ENCODE measurements at regions not wholly inside any gene's neighbourhood (a gene's known extent, or its start where the extent isn't known, plus 50 kb on each side); places are given as distances from the start of the nearest gene placed in this dataset.

DNA sequence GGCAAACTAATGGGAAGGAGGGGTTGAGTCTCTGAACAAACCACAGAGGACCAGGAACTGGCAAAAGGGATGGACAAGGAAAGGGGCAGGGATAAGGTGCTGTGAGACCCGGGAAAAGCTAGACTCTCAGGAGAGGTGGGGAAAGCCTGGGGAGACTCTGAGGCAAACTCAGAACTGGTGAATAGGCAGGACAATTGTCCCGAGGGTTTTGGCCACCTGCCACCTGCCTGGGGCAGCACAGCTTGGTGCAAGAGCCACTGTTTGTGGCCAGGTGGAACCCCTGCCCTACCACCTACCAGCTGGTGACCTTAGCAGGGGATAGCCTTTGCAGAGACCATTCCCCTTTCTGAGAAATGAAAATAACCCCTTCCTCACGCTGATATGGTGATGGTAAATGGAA, 129.4 kb upstream of the ASB18 start:
- H3K9ac ChIP-seq (ENCODE audit: low read length) = no peak overlapping the region
- no peaks in the 10 kb centered on the region for H3K9me2 ChIP-seq (ENCODE audit: insufficient read depth)
- no peak overlapping the region for H3K4me2 ChIP-seq (ENCODE audit: low read length)
- no peaks in the 10 kb centered on the region for H3K27me3 ChIP-seq (ENCODE audit: insufficient read depth, low read length)
- BruUV-seq (replicated peaks) = no TSS peak
- POLR2A ChIA-PET = no interaction called here
- RAD21 ChIA-PET (ENCODE audit: low non-redundant PET in 1 of 2, low total read pairs in 2 of 2, uncharacterized antibody in 2 of 2, unreplicated experiment in 2 of 2) = no interaction called here
- intact Hi-C loops (cut with micrococcal nuclease) = no loop called here
- no peak overlapping the region for H3K27ac ChIP-seq (ENCODE audit: low read depth, low read length)
- H3K79me2 ChIP-seq (ENCODE audit: insufficient read depth, low read length) = no peaks in the 10 kb centered on the region
- no peaks in the 10 kb centered on the region for H3K36me3 ChIP-seq (ENCODE audit: control insufficient read depth in 1 of 2, insufficient read depth in 2 of 2, low read length in 2 of 2)
- ATAC-seq = no peak
- H3K9me3 ChIP-seq (ENCODE audit: control insufficient read depth in 1 of 2, insufficient read depth in 1 of 2, low read depth in 1 of 2, low read length in 2 of 2) = no peaks in the 10 kb centered on the region
- CTCF ChIA-PET = no interaction called here
- no peak overlapping the region for H3K4me3 ChIP-seq (replicated peaks in 1 of 2; ENCODE audit: low read depth in 1 of 2, low read length in 2 of 2)
- no peak for DNase-seq (ENCODE audit: low read depth, low spot score)
- H2AFZ ChIP-seq (ENCODE audit: low read depth, low read length, poor library complexity, severe bottlenecking) = no peak overlapping the region
- no peaks in the 10 kb centered on the region for H3K4me1 ChIP-seq (ENCODE audit: control insufficient read depth in 1 of 2, insufficient read depth in 2 of 2, low read length in 2 of 2)
- TF ChIP-seq RAD21 (IDR thresholded peaks at IDR 0.05; ENCODE audit: low read depth) (no peak), FOSL1 (IDR thresholded peaks at IDR 0.05; ENCODE audit: low read depth) (no peak), CTCF (IDR thresholded peaks at IDR 0.05 in 2 of 3, conservative IDR thresholded peaks at IDR 0.05 in 1 of 3; ENCODE audit: borderline replicate concordance in 1 of 3, insufficient read depth in 1 of 3, low read depth in 2 of 3, low read length in 2 of 3) (no peak), POLR2AphosphoS5 (IDR thresholded peaks at IDR 0.05; ENCODE audit: low read depth, low read length) (no peak), CEBPB (IDR thresholded peaks at IDR 0.05; ENCODE audit: low read depth) (no peak), CBX3 (IDR thresholded peaks at IDR 0.05; ENCODE audit: low read depth) (no peak), ZFX (IDR thresholded peaks at IDR 0.05) (no peak), EZH2 (IDR thresholded peaks at IDR 0.05) (no peak), EZH2phosphoT487 (IDR thresholded peaks at IDR 0.05; ENCODE audit: borderline replicate concordance) (no peak), POLR2A (IDR thresholded peaks at IDR 0.05; ENCODE audit: borderline replicate concordance, extremely low read depth, insufficient read depth, insufficient read length) (no peak), SP1 (IDR thresholded peaks at IDR 0.05; ENCODE audit: low read depth) (no peak), ZNF274 (IDR thresholded peaks at IDR 0.05; ENCODE audit: low read depth, low read length) (no peak), SIN3A (IDR thresholded peaks at IDR 0.05; ENCODE audit: low read depth) (no peak), SRF (IDR thresholded peaks at IDR 0.05; ENCODE audit: low read depth) (no peak), JUND (IDR thresholded peaks at IDR 0.05) (no peak)
- TF ChIP-seq, protein P1, sequence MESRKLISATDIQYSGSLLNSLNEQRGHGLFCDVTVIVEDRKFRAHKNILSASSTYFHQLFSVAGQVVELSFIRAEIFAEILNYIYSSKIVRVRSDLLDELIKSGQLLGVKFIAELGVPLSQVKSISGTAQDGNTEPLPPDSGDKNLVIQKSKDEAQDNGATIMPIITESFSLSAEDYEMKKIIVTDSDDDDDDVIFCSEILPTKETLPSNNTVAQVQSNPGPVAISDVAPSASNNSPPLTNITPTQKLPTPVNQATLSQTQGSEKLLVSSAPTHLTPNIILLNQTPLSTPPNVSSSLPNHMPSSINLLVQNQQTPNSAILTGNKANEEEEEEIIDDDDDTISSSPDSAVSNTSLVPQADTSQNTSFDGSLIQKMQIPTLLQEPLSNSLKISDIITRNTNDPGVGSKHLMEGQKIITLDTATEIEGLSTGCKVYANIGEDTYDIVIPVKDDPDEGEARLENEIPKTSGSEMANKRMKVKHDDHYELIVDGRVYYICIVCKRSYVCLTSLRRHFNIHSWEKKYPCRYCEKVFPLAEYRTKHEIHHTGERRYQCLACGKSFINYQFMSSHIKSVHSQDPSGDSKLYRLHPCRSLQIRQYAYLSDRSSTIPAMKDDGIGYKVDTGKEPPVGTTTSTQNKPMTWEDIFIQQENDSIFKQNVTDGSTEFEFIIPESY (IDR thresholded peaks at IDR 0.05; ENCODE audit: extremely low read depth, insufficient replicate concordance, low read length) = no peak
- H4K20me1 ChIP-seq (ENCODE audit: insufficient read depth) = no peaks in the 10 kb centered on the region
